Left lung (tissue), 4 donors: ENCODE measurements at regions not wholly inside any gene's neighbourhood (a gene's known extent, or its start where the extent isn't known, plus 50 kb on each side); places are given as distances from the start of the nearest gene placed in this dataset.

Source experiments
- ATAC-seq: fragments of 200-7000 bp; cut with Tn5 transposase; one replicate; pipeline ENCODE4 v1.9.1; 2020; ENCODE audit warnings: moderate library complexity
- DNase-seq, 4 donors: peaks; one replicate each; pipeline ENCODE4 v3.0.0-alpha.2; 2013 to 2020
- H3K27ac ChIP-seq, 2 donors: fragments of 200-600 bp; sonication (generic) in 1 of 2; one replicate each; pipeline versions ENCODE4 v1.5.0 to v1.8.0; 2020 to 2021
- H3K27me3 ChIP-seq, 2 donors: fragments of 200-600 bp; sonication (generic) in 1 of 2; one replicate each; pipeline versions ENCODE4 v1.5.0 to v1.8.0; 2020 to 2021
- H3K36me3 ChIP-seq, 2 donors: fragments of 200-600 bp; sonication (generic) in 1 of 2; one replicate each; pipeline versions ENCODE4 v1.5.0 to v1.8.0; 2020 to 2021
- H3K4me1 ChIP-seq, 2 donors: fragments of 200-600 bp; one replicate each; pipeline ENCODE4 v1.8.0; 2021
- H3K4me3 ChIP-seq, 2 donors: fragments of 200-600 bp; sonication (generic) in 1 of 2; one replicate each; pipeline versions ENCODE4 v1.5.0 to v1.8.0; 2020 to 2021; ENCODE audit warnings: mild to moderate bottlenecking in 1 of 2
- H3K9me3 ChIP-seq, 2 donors: fragments of 200-600 bp; sonication (generic) in 1 of 2; one replicate each; pipeline versions ENCODE4 v1.5.0 to v1.8.0; 2020 to 2021
- CTCF ChIP-seq, 2 donors: fragments of 200-600 bp; sonication (generic) in 1 of 2; IDR thresholded peaks; one replicate each; pipeline versions ENCODE4 v1.5.0 to v1.8.0; 2021; ENCODE audit warnings: antibody characterized with exemption in 2 of 2
- intact Hi-C, 2 donors: fragments of 100-400 bp; cut with DNase I; formaldehyde crosslinking; loops; one replicate each; pipeline versions ENCODE4 v1.11.2 to v1.14.2; 2022
- donor health status: DM: no; HTN: yes; CAD: no.
- donor health status: DM: no; HTN: no; CAD: no.

DNA sequence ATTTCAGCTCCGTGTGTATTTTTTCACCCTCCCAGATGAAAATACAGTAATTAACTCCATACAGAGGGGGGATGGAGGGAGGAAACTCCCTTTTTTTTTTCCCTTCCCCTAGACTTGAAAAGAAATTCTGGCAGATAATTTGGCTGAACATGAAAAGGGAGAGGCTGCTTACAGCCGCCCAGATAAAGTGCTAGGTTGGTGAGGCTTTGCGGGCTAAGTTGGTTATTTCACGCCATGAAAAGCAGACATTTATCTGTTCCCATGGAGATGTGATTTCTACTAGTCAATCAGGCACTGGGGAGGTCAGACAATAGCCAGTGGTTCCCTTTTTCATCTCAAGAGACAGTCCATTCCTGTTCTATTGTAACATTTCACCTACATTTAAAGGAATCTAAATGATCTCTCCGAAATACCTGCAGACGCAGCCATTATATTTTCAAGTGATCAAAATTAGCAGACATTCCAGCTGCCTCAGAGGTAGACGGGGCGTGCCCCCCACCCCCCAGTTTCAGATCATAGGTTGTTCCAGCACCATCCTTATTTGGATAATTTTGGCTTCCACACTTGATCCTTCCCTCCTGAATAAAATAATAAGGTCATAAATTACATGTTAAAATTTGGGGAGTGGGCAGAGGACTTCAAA is 143.9 kb upstream of the ZNF217 start:
- no peak for ATAC-seq
- peak overlapping the region in 1 of 2 donors; percentile 51 for H3K27ac ChIP-seq

GRCh38 chr20:53736757-53737395 is 143.2 kb upstream of the ZNF217 start:
- peak overlapping the region in 1 of 2 donors; percentile 51 for H3K27ac ChIP-seq
- H3K9me3 ChIP-seq, result no peaks in the 10 kb centered on the region
- H3K4me1 ChIP-seq, result peaks cover 26 to 64% of the 10 kb centered on the region in 2 donors
- no peak for TF ChIP-seq CTCF (IDR thresholded peaks at IDR 0.05)
- no peak for DNase-seq
- H3K36me3 ChIP-seq, result no peaks in the 10 kb centered on the region
- no peak for ATAC-seq
- H3K4me3 ChIP-seq, result no peak overlapping the region
- intact Hi-C loops, result no loop called here
- H3K27me3 ChIP-seq, result peaks cover 0 to 41% of the 10 kb centered on the region in 2 donors

More for the DNA sequence above, 143.9 kb upstream of the ZNF217 start:
- H3K9me3 ChIP-seq, result no peaks in the 10 kb centered on the region
- DNase-seq, result no peak
- H3K4me3 ChIP-seq, result no peak overlapping the region
- intact Hi-C loops, result no loop called here
- peaks cover 0 to 41% of the 10 kb centered on the region in 2 donors for H3K27me3 ChIP-seq
- H3K4me1 ChIP-seq, result peaks cover 26 to 64% of the 10 kb centered on the region in 2 donors
- H3K36me3 ChIP-seq, result no peaks in the 10 kb centered on the region
- TF ChIP-seq CTCF (IDR thresholded peaks at IDR 0.05), result no peak

DNA sequence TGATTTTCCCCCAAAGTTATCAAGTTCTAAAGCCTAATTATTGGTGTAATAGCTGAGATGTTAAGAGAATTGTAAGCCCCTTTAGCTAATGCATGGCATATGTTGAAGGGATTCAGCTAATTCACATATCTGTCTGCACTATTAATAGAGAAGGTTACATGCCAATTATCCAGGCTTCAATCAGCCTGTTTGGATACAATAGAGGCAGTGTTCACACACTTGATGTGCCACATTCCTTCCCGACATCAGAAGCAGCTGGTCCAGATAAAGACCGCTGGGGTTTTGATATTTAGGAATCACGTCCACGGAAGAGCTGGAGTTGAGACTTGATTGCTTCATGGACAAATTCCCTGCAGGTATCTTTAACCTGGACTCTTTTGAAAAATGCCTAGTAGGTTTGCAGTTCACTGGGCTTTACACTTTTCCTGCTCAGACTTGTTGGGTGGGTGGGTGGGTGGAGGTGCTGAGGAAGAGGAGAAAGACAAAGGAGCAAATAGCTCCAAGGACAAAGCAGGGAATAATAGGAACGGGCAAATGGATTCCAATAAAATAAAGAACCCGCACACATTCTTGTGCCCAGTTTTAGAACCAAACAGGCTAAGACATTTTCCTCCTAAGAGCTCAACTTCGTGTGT is 142.6 kb upstream of the ZNF217 start:
- Histone ChIP-seq H3K4me1 (peaks cover 26 to 58% of the 10 kb centered on the region in 2 donors), H3K36me3 (no peaks in the 10 kb centered on the region), H3K4me3 (no peak overlapping the region), H3K27ac (peak overlapping the region in 1 of 2 donors; percentile 51), H3K27me3 (peaks cover 0 to 41% of the 10 kb centered on the region in 2 donors), H3K9me3 (no peaks in the 10 kb centered on the region)
- intact Hi-C loops, result no loop called here
- no peak for TF ChIP-seq CTCF (IDR thresholded peaks at IDR 0.05)
- no peak for DNase-seq
- ATAC-seq, result no peak

GRCh38 chr20:53735536-53736050 is 142.0 kb upstream of the ZNF217 start:
- TF ChIP-seq CTCF (IDR thresholded peaks at IDR 0.05), result no peak
- H3K4me3 ChIP-seq, result no peak overlapping the region
- H3K27ac ChIP-seq, result no peak overlapping the region
- ATAC-seq, result peak; percentile 42
- H3K36me3 ChIP-seq, result no peaks in the 10 kb centered on the region
- H3K27me3 ChIP-seq, result peaks cover 0 to 38% of the 10 kb centered on the region in 2 donors
- H3K9me3 ChIP-seq, result no peaks in the 10 kb centered on the region
- no peak for DNase-seq
- intact Hi-C loops, result no loop called here
- peaks cover 26 to 51% of the 10 kb centered on the region in 2 donors for H3K4me1 ChIP-seq
